ENCODE measurements at regions not wholly inside any gene's neighbourhood (a gene's known extent, or its start where the extent isn't known, plus 50 kb on each side); places are given as distances from the start of the nearest gene placed in this dataset.
A peak's percentile ranks its signal among the peaks of the same experiment; 100 is the strongest.

DNA sequence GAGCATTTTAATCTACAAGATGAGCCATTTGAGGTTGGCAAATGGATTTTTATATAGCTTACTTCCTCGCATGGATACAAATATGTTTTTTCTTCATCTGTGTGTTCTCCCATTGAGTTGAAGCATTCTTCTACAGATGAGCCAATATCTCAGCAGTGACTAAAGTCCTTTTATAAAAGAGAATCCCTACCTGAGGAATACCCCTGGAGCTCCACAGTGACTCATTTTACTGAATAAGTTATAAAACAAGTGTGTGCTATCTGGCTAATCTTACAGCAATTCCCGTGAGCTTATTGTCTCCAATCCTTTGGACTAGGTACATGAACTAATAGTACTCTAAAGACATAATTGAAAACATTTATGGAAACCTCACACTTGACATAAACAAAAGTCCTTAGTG lies 354.2 kb upstream of the BCHE start:
- Mint-ChIP-seq H3K4me1 (ENCODE audit: unreplicated experiment) (peaks cover 7% of the 10 kb centered on the region), H3K36me3 (ENCODE audit: low read depth, unreplicated experiment) (no peaks in the 10 kb centered on the region), H3K27me3 (ENCODE audit: unreplicated experiment) (no peaks in the 10 kb centered on the region), H3K4me3 (ENCODE audit: unreplicated experiment) (no peak overlapping the region), H3K9me3 (ENCODE audit: unreplicated experiment) (no peaks in the 10 kb centered on the region), H3K27ac (ENCODE audit: unreplicated experiment) (no peak overlapping the region)
- TF ChIP-seq, protein P1, sequence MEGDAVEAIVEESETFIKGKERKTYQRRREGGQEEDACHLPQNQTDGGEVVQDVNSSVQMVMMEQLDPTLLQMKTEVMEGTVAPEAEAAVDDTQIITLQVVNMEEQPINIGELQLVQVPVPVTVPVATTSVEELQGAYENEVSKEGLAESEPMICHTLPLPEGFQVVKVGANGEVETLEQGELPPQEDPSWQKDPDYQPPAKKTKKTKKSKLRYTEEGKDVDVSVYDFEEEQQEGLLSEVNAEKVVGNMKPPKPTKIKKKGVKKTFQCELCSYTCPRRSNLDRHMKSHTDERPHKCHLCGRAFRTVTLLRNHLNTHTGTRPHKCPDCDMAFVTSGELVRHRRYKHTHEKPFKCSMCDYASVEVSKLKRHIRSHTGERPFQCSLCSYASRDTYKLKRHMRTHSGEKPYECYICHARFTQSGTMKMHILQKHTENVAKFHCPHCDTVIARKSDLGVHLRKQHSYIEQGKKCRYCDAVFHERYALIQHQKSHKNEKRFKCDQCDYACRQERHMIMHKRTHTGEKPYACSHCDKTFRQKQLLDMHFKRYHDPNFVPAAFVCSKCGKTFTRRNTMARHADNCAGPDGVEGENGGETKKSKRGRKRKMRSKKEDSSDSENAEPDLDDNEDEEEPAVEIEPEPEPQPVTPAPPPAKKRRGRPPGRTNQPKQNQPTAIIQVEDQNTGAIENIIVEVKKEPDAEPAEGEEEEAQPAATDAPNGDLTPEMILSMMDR (IDR thresholded peaks at IDR 0.05; ENCODE audit: unreplicated experiment) = no peak
- no peak for DNase-seq (ENCODE audit: low spot score)

DNA sequence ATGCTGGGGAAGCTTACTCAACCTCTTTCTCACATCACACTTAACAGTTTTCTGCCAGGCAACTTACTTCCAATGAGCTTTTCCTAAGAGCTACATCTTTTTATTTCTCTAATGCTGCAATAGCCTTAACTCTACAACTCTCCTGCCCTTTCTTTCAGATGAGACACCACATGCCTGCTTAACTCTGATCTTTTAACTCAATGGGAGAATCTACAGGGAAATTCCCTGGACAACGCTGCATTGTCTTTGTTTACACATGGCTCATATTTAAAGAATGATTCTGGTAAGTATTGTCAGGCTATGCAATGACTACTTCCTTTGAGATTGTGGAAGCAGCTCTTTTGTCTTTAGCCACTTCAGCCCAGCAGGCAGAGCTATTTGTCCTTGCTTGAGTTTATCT lies 353.1 kb upstream of the BCHE start:
- H3K27ac Mint-ChIP-seq (ENCODE audit: unreplicated experiment) = peak overlapping the region; percentile 72
- H3K4me3 Mint-ChIP-seq (ENCODE audit: unreplicated experiment) = no peak overlapping the region
- H3K36me3 Mint-ChIP-seq (ENCODE audit: low read depth, unreplicated experiment) = no peaks in the 10 kb centered on the region
- H3K4me1 Mint-ChIP-seq (ENCODE audit: unreplicated experiment) = peaks cover 7% of the 10 kb centered on the region
- no peaks in the 10 kb centered on the region for H3K27me3 Mint-ChIP-seq (ENCODE audit: unreplicated experiment)
- no peaks in the 10 kb centered on the region for H3K9me3 Mint-ChIP-seq (ENCODE audit: unreplicated experiment)
- TF ChIP-seq, protein P1 (IDR thresholded peaks at IDR 0.05; ENCODE audit: unreplicated experiment) = no peak
- no peak for DNase-seq (ENCODE audit: low spot score)

DNA sequence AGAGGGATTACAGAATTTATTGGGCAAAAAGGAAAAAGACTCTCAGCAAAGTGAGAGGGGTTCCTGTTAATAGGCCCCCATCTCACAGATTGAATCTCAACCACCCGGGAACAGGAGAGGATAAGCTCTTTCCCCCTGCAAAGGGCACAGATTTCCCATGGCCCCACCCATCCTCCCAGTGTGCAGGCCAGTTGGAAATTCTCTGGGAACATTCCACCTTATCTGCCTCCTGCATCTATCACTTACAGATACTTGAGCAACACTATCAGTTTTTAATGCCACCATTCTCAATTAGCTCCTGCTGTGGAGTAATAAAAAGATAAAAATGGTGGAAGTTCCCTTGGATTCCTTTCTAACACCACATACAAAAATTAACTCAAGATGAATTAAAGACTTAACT lies 350.0 kb upstream of the BCHE start:
- no peak for DNase-seq (ENCODE audit: low spot score)
- H3K36me3 Mint-ChIP-seq (ENCODE audit: low read depth, unreplicated experiment) = no peaks in the 10 kb centered on the region
- TF ChIP-seq, protein P1 (IDR thresholded peaks at IDR 0.05; ENCODE audit: unreplicated experiment) = no peak
- no peaks in the 10 kb centered on the region for H3K9me3 Mint-ChIP-seq (ENCODE audit: unreplicated experiment)
- no peaks in the 10 kb centered on the region for H3K27me3 Mint-ChIP-seq (ENCODE audit: unreplicated experiment)
- no peak overlapping the region for H3K4me3 Mint-ChIP-seq (ENCODE audit: unreplicated experiment)
- peaks cover 7% of the 10 kb centered on the region for H3K4me1 Mint-ChIP-seq (ENCODE audit: unreplicated experiment)
- H3K27ac Mint-ChIP-seq (ENCODE audit: unreplicated experiment) = no peak overlapping the region

DNA sequence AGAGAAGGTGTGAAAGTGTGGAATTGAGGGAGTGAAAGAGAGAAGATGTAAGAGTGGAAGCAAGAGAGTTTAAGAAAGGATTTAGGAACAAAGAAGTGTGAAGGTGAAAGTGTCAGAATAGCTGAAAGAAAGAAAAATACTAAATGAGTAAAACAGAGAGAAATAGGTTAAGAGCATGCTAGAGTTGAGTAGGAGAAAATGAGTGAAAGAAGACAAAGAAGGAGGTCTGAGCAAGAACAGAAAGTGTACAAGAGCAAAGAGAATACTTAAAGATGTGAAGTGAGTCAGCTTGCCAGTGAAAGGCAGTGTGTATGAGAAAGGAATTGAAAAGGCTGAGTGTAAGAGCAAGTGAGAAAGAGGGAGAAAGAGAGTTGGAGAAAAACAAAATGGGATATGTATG lies 348.8 kb upstream of the BCHE start:
- TF ChIP-seq, protein P1 (IDR thresholded peaks at IDR 0.05; ENCODE audit: unreplicated experiment) = no peak
- H3K4me1 Mint-ChIP-seq (ENCODE audit: unreplicated experiment) = peaks cover 7% of the 10 kb centered on the region
- H3K27ac Mint-ChIP-seq (ENCODE audit: unreplicated experiment) = no peak overlapping the region
- H3K27me3 Mint-ChIP-seq (ENCODE audit: unreplicated experiment) = no peaks in the 10 kb centered on the region
- H3K4me3 Mint-ChIP-seq (ENCODE audit: unreplicated experiment) = no peak overlapping the region
- H3K9me3 Mint-ChIP-seq (ENCODE audit: unreplicated experiment) = no peaks in the 10 kb centered on the region
- no peaks in the 10 kb centered on the region for H3K36me3 Mint-ChIP-seq (ENCODE audit: low read depth, unreplicated experiment)
- no peak for DNase-seq (ENCODE audit: low spot score)

DNA sequence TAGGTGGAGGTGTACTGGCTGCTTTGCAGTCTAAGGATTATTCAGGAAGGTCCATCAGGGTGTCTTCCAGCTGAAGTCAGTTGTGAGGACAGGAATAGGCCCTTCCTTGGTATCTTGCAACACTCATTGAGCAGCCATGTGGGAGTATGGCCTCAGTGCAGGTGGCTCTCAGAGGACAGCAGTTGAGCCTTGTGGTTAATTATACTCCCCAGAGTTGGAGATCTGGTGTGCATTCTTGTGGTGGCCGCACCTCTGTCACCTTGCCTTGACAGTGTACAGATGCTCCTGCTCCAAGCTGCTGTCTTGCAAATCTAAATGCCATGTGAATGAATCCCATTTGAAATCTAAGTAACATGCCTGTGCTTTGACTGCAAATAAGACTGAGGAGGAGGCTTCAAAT lies 339.9 kb upstream of the BCHE start:
- Mint-ChIP-seq H3K27me3 (ENCODE audit: unreplicated experiment) (no peaks in the 10 kb centered on the region), H3K36me3 (ENCODE audit: low read depth, unreplicated experiment) (no peaks in the 10 kb centered on the region), H3K27ac (ENCODE audit: unreplicated experiment) (no peak overlapping the region), H3K4me1 (ENCODE audit: unreplicated experiment) (no peaks in the 10 kb centered on the region), H3K9me3 (ENCODE audit: unreplicated experiment) (no peaks in the 10 kb centered on the region), H3K4me3 (ENCODE audit: unreplicated experiment) (no peak overlapping the region)
- DNase-seq (ENCODE audit: low spot score) = no peak
- TF ChIP-seq, protein P1 (IDR thresholded peaks at IDR 0.05; ENCODE audit: unreplicated experiment) = no peak

All from endothelial cell (in vitro differentiated cells).